Activated CD4-positive, alpha-beta memory T cell treated with anti-CD3 and anti-CD28 coated beads, Interleukin-2, amount 10 ng/mL, durations not matched to agents 7 days and 5 days (primary cell): ENCODE measurements at regions not wholly inside any gene's neighbourhood (a gene's known extent, or its start where the extent isn't known, plus 50 kb on each side); places are given as distances from the start of the nearest gene placed in this dataset.
"Not testable (repeated sequence)": the region's sequence is repeated elsewhere in the genome, so short reads cannot be mapped to it uniquely, and the experiment has no call there.

Experiments
- CTCF ChIA-PET: fragments of 350-600 bp; sonication (Branson Sonifier 250); formaldehyde crosslinking; loops from one replicate; lab custom pipeline; 2021; ENCODE audit warnings: antibody characterized with exemption, inconsistent platforms; lab: Charles Lee
- POLR2A ChIA-PET: fragments of 350-600 bp; sonication (Branson Sonifier 250); formaldehyde crosslinking; loops from one replicate; lab custom pipeline; 2021; ENCODE audit warnings: antibody characterized with exemption; lab: Charles Lee
- DNase-seq: peaks from one replicate; pipeline ENCODE4 v3.0.0-alpha.2; 2020
- H3K27ac Mint-ChIP-seq: one replicate; pipeline ENCODE4 v1.8.0; 2021; ENCODE audit warnings: mild to moderate bottlenecking, mixed read lengths
- H3K27me3 Mint-ChIP-seq: one replicate; pipeline ENCODE4 v1.8.0; 2021; ENCODE audit warnings: mixed read lengths
- H3K36me3 Mint-ChIP-seq: one replicate; pipeline ENCODE4 v1.8.0; 2021; ENCODE audit warnings: low read depth, mixed read lengths
- H3K4me1 Mint-ChIP-seq: one replicate; pipeline ENCODE4 v1.8.0; 2021; ENCODE audit warnings: mixed read lengths
- H3K4me3 Mint-ChIP-seq: one replicate; pipeline ENCODE4 v1.8.0; 2021; ENCODE audit warnings: mild to moderate bottlenecking, mixed read lengths
- H3K9me3 Mint-ChIP-seq: one replicate; pipeline ENCODE4 v1.8.0; 2021; ENCODE audit warnings: mixed read lengths

- Mint-ChIP-seq H3K36me3 (no peaks in the 10 kb centered on the region), H3K4me1 (no peaks in the 10 kb centered on the region), H3K4me3 (no peak overlapping the region), H3K27ac (no peak overlapping the region), H3K27me3 (no peaks in the 10 kb centered on the region), H3K9me3 (peaks cover under 1% of the 10 kb centered on the region)
- ChIA-PET CTCF (no interaction called here), POLR2A (no interaction called here)
- no peak for DNase-seq
Observed at GRCh38 chr10:81367132-81367531, 507.9 kb upstream of the NRG3 start.

- H3K4me1 Mint-ChIP-seq: no peaks in the 10 kb centered on the region
- H3K36me3 Mint-ChIP-seq: no peaks in the 10 kb centered on the region
- no peak overlapping the region for H3K27ac Mint-ChIP-seq
- CTCF ChIA-PET: no interaction called here
- no peaks in the 10 kb centered on the region for H3K27me3 Mint-ChIP-seq
- H3K9me3 Mint-ChIP-seq: peaks cover 5% of the 10 kb centered on the region
- no peak overlapping the region for H3K4me3 Mint-ChIP-seq
- POLR2A ChIA-PET: no interaction called here
- DNase-seq: no peak
Observed at GRCh38 chr10:81386817-81387216, 488.2 kb upstream of the NRG3 start.

- CTCF ChIA-PET: no interaction called here
- Mint-ChIP-seq H3K9me3 (peaks cover under 1% of the 10 kb centered on the region), H3K4me3 (no peak overlapping the region), H3K27me3 (no peaks in the 10 kb centered on the region), H3K36me3 (no peaks in the 10 kb centered on the region), H3K4me1 (no peaks in the 10 kb centered on the region), H3K27ac (no peak overlapping the region)
- POLR2A ChIA-PET: no interaction called here
- DNase-seq: no peak
Observed at GRCh38 chr10:81403451-81403850, 471.5 kb upstream of the NRG3 start.

GRCh38 chr10:81405399-81405798 lies 469.6 kb upstream of the NRG3 start:
- H3K27ac Mint-ChIP-seq: no peak overlapping the region
- no peak for DNase-seq
- H3K4me3 Mint-ChIP-seq: no peak overlapping the region
- ChIA-PET POLR2A (no interaction called here), CTCF (no interaction called here)
- no peaks in the 10 kb centered on the region for H3K36me3 Mint-ChIP-seq
- no peaks in the 10 kb centered on the region for H3K27me3 Mint-ChIP-seq
- peaks cover 4% of the 10 kb centered on the region for H3K9me3 Mint-ChIP-seq
- H3K4me1 Mint-ChIP-seq: no peaks in the 10 kb centered on the region

GRCh38 chr10:81414038-81414437 lies 461.0 kb upstream of the NRG3 start:
- H3K9me3 Mint-ChIP-seq: peaks cover 7% of the 10 kb centered on the region
- H3K4me3 Mint-ChIP-seq: no peak overlapping the region
- H3K36me3 Mint-ChIP-seq: no peaks in the 10 kb centered on the region
- no peaks in the 10 kb centered on the region for H3K27me3 Mint-ChIP-seq
- CTCF ChIA-PET: no interaction called here
- POLR2A ChIA-PET: no interaction called here
- no peaks in the 10 kb centered on the region for H3K4me1 Mint-ChIP-seq
- H3K27ac Mint-ChIP-seq: no peak overlapping the region
- no peak for DNase-seq

GRCh38 chr10:81426722-81427121 lies 448.3 kb upstream of the NRG3 start:
- H3K27ac Mint-ChIP-seq: no peak overlapping the region
- peaks cover 11% of the 10 kb centered on the region for H3K9me3 Mint-ChIP-seq
- DNase-seq: no peak
- POLR2A ChIA-PET: no interaction called here
- H3K4me3 Mint-ChIP-seq: no peak overlapping the region
- no peaks in the 10 kb centered on the region for H3K36me3 Mint-ChIP-seq
- H3K4me1 Mint-ChIP-seq: no peaks in the 10 kb centered on the region
- H3K27me3 Mint-ChIP-seq: no peaks in the 10 kb centered on the region
- CTCF ChIA-PET: no interaction called here

- no peak overlapping the region for H3K27ac Mint-ChIP-seq
- H3K36me3 Mint-ChIP-seq: no peaks in the 10 kb centered on the region
- no peaks in the 10 kb centered on the region for H3K4me1 Mint-ChIP-seq
- DNase-seq: no peak
- ChIA-PET POLR2A (no interaction called here), CTCF (no interaction called here)
- H3K27me3 Mint-ChIP-seq: no peaks in the 10 kb centered on the region
- H3K4me3 Mint-ChIP-seq: no peak overlapping the region
- peaks cover 15% of the 10 kb centered on the region for H3K9me3 Mint-ChIP-seq
Observed at GRCh38 chr10:81428456-81429134, 446.4 kb upstream of the NRG3 start.

- DNase-seq: no peak
- peaks cover 10% of the 10 kb centered on the region for H3K9me3 Mint-ChIP-seq
- CTCF ChIA-PET: no interaction called here
- no peak overlapping the region for H3K4me3 Mint-ChIP-seq
- no peaks in the 10 kb centered on the region for H3K27me3 Mint-ChIP-seq
- no peaks in the 10 kb centered on the region for H3K4me1 Mint-ChIP-seq
- no peaks in the 10 kb centered on the region for H3K36me3 Mint-ChIP-seq
- POLR2A ChIA-PET: no interaction called here
- H3K27ac Mint-ChIP-seq: no peak overlapping the region
Observed at GRCh38 chr10:81439445-81439844, 435.5 kb upstream of the NRG3 start.

- POLR2A ChIA-PET, H3K36me3 Mint-ChIP-seq, H3K27me3 Mint-ChIP-seq, DNase-seq, H3K4me3 Mint-ChIP-seq, CTCF ChIA-PET, H3K27ac Mint-ChIP-seq, H3K4me1 Mint-ChIP-seq: not testable (repeated sequence)
- H3K9me3 Mint-ChIP-seq: peaks cover 12% of the 10 kb centered on the region
Observed at GRCh38 chr10:81441624-81442023, 433.4 kb upstream of the NRG3 start.

GRCh38 chr10:81444242-81444929 lies 430.6 kb upstream of the NRG3 start:
- Mint-ChIP-seq H3K27me3 (no peaks in the 10 kb centered on the region), H3K27ac (no peak overlapping the region), H3K36me3 (no peaks in the 10 kb centered on the region), H3K4me1 (no peaks in the 10 kb centered on the region), H3K4me3 (no peak overlapping the region), H3K9me3 (peaks cover 12% of the 10 kb centered on the region)
- ChIA-PET CTCF (no interaction called here), POLR2A (no interaction called here)
- no peak for DNase-seq

GRCh38 chr10:81450651-81451050 lies 424.3 kb upstream of the NRG3 start:
- Mint-ChIP-seq H3K4me1 (no peaks in the 10 kb centered on the region), H3K27me3 (no peaks in the 10 kb centered on the region), H3K27ac (no peak overlapping the region)

GRCh38 chr10:81472927-81473470 lies 402.0 kb upstream of the NRG3 start:
- H3K36me3 Mint-ChIP-seq: no peaks in the 10 kb centered on the region
- no peak overlapping the region for H3K4me3 Mint-ChIP-seq
- no peaks in the 10 kb centered on the region for H3K27me3 Mint-ChIP-seq
- no peak overlapping the region for H3K27ac Mint-ChIP-seq
- POLR2A ChIA-PET: no interaction called here
- H3K9me3 Mint-ChIP-seq: no peaks in the 10 kb centered on the region
- no peak for DNase-seq
- CTCF ChIA-PET: no interaction called here
- H3K4me1 Mint-ChIP-seq: no peaks in the 10 kb centered on the region

More at GRCh38 chr10:81450651-81451050, 424.3 kb upstream of the NRG3 start:
- no peaks in the 10 kb centered on the region for H3K36me3 Mint-ChIP-seq
- DNase-seq: no peak
- H3K9me3 Mint-ChIP-seq: no peaks in the 10 kb centered on the region
- ChIA-PET CTCF (no interaction called here), POLR2A (no interaction called here)
- H3K4me3 Mint-ChIP-seq: no peak overlapping the region

- H3K4me3 Mint-ChIP-seq: no peak overlapping the region
- no peaks in the 10 kb centered on the region for H3K9me3 Mint-ChIP-seq
- POLR2A ChIA-PET: no interaction called here
- H3K27ac Mint-ChIP-seq: no peak overlapping the region
- no peaks in the 10 kb centered on the region for H3K27me3 Mint-ChIP-seq
- CTCF ChIA-PET: no interaction called here
- no peaks in the 10 kb centered on the region for H3K36me3 Mint-ChIP-seq
- no peak for DNase-seq
- no peaks in the 10 kb centered on the region for H3K4me1 Mint-ChIP-seq
Observed at GRCh38 chr10:81473755-81474154, 401.2 kb upstream of the NRG3 start.

GRCh38 chr10:81479316-81479715 lies 395.7 kb upstream of the NRG3 start:
- DNase-seq: no peak
- Mint-ChIP-seq H3K27me3 (no peaks in the 10 kb centered on the region), H3K27ac (no peak overlapping the region), H3K4me1 (no peaks in the 10 kb centered on the region), H3K9me3 (no peaks in the 10 kb centered on the region), H3K4me3 (no peak overlapping the region), H3K36me3 (no peaks in the 10 kb centered on the region)
- POLR2A ChIA-PET: no interaction called here
- CTCF ChIA-PET: no interaction called here
